HG02623 (cell line): ENCODE measurements at regions not wholly inside any gene's neighbourhood (a gene's known extent, or its start where the extent isn't known, plus 50 kb on each side); places are given as distances from the start of the nearest gene placed in this dataset.

Experiments
- ATAC-seq: cut with Tn5 transposase; IDR thresholded peaks from one replicate; pipeline ENCODE4 v1.9.1; 2021; ENCODE audit warnings: moderate library complexity; ENCODE audit not compliant: unreplicated experiment

- no peak for ATAC-seq
Measured at GRCh38 chr6:84526631-84527030, 237.8 kb downstream of the TBX18 start.

DNA sequence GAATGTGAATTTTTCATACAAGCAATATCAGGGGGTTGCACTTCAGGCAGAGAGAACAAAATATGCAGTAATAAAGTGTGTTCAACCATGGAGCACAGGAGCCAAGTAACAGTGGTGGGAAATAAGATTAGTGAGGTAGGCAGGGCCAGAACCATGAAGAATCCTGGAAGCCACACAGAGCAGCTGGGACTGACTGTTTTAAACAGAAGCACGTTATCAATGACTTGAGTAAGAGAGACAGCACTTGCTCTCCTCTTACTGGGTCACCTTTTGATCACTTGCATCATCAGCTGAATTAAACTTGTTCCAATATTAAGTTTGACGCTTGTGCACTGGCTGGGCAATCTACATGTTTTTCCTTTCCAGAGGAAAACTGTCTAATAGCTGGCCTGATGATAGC lies 238.5 kb downstream of the TBX18 start:
- no peak for ATAC-seq

DNA sequence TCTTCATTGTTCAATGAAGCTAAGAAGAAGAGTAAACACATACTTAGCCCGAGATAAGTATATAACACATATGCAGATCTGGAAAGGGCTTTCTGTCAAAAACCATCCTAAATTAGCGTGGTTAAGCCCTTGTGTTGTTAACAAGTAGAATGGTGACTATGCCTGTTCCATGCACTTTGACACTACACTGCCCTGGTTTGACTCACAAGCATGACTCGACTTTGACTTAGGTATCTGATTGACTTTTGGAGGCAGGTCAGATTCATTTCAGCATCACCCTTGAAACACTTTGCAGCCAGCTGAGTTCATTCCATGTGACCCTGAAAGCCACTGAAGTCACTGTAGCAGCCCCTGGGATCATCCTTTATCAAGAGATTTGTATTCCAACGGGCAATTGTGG lies 239.8 kb downstream of the TBX18 start:
- ATAC-seq = no peak

- ATAC-seq = no peak
Measured at GRCh38 chr6:84522135-84522549, 242.3 kb downstream of the TBX18 start.

GRCh38 chr6:84521511-84521910 lies 242.9 kb downstream of the TBX18 start:
- ATAC-seq = no peak

DNA sequence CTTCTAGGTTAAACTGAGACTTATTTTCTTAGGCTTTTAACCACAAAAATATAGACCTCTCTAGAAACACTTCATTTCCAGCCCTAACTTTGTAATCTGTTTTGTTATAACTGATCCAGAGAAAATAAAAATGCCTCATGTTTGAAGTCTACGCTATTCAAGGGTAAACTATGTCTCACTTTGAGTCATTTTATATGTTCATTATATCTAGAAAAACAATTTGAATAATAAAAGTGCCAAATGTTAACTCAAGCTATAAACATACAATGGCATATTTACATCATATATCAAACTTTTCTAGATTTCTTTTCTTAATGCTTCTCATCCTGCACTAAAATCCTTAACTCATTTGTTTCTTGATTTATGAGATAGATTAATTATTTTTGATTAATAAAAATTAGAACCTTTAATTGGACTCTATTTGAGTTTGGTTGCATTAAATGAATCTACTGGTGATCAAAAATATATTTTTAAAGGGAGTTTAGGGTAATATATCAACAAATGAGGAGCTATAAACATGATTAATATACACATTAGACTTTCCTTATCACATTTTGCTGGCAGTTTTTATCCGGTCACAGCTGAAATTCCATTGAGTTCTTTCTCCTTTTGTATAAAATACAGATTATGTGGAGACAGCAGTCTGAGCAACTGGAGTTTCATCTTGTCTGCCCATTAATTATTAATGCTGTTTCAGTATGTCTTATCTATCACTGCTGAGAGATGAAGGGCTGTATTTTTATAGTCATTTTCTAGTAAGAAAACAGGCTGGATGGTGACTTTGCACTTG lies 246.5 kb downstream of the TBX18 start:
- no peak for ATAC-seq

DNA sequence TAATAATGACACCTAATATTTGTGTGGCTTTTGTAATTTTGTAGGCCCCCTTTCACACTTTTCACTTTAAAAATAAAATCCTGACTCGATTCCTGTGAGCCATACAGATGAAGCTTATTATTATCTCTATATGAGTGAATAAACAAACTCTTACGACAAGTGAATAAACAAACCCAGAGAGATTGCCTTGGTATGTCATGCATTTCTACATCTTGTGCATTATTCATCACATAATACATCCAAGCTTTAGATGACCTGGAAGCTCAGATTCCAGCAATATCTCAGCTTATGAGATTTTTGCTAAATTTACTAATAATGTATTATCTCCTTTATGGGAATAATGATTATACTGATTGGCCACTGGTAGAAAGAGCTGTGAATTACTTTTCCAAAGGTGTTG lies 248.2 kb downstream of the TBX18 start:
- ATAC-seq = no peak

GRCh38 chr6:84515067-84515466 lies 249.3 kb downstream of the TBX18 start:
- no peak for ATAC-seq

- ATAC-seq = no peak
Measured at GRCh38 chr6:84514089-84514971, 250.1 kb downstream of the TBX18 start.

- no peak for ATAC-seq
Measured at GRCh38 chr6:84512391-84512790, 252.0 kb downstream of the TBX18 start.

GRCh38 chr6:84511929-84512328 lies 252.5 kb downstream of the TBX18 start:
- no peak for ATAC-seq

DNA sequence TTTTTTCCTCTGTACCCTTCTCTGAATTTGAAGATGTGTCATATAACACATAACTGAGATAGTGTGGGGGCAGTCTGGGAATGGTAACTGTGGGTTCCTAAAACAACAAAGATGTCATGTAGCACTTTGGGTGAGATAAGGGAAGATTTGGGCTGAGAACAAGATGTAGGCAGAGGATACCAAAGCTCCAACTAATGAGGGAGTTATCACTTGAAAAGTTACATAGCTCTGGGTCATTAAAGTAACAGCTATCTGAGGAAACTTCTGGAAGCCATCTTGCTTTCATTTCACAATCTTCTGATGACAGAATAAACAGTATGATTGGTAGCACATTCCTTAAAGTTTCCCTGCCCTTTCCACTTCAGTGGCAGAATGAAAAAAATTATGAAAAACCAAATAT lies 255.4 kb downstream of the TBX18 start:
- no peak for ATAC-seq

DNA sequence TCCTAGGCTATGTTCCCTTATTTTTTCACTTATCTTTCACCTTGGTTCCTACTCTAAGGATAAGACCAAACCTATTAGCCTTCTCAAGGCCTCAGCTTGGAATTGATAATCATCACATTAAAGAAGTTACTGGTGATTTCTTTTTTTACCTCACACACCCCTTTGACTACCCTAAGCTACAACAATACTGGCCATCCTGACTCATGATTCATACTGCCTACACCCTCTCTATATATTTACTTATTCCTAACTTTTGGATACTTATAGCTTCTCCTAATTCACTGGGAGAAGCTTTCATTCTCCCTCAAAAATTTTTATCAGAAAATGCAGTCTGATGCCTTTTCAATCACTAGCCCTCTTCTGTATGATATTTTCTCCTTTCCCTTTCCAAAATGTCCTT lies 256.1 kb downstream of the TBX18 start:
- no peak for ATAC-seq

- ATAC-seq = no peak
Measured at GRCh38 chr6:84504025-84504424, 260.4 kb downstream of the TBX18 start.

DNA sequence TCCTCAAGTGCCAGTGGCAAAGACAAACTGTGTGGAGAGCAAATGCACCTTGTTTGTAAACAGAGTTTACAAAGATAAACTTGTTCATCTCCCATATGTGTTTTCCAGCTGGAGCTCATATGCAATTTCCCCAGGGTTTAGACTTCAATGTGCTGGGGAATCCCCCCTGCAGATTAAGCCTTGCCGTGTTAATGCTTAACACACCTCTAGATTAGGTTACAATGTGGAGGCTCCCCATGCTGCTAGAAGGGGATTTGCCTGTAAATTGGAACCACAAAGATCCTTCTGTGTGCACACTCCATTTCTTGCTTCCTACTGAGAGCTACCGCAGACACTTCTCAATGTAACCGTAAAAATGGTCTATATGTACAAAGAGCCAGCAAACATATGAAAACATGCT lies 263.1 kb downstream of the TBX18 start:
- no peak for ATAC-seq

- no peak for ATAC-seq
Measured at GRCh38 chr6:84500726-84501125, 263.7 kb downstream of the TBX18 start.

GRCh38 chr6:84498905-84499304 lies 265.5 kb downstream of the TBX18 start:
- ATAC-seq = no peak

- ATAC-seq = no peak
Measured at GRCh38 chr6:84492241-84493165, 265.1 kb upstream of the CEP162 start.

- ATAC-seq = no peak
Measured at GRCh38 chr6:84489598-84489997, 262.2 kb upstream of the CEP162 start.

- ATAC-seq = no peak
Measured at GRCh38 chr6:84486526-84486925, 259.1 kb upstream of the CEP162 start.

DNA sequence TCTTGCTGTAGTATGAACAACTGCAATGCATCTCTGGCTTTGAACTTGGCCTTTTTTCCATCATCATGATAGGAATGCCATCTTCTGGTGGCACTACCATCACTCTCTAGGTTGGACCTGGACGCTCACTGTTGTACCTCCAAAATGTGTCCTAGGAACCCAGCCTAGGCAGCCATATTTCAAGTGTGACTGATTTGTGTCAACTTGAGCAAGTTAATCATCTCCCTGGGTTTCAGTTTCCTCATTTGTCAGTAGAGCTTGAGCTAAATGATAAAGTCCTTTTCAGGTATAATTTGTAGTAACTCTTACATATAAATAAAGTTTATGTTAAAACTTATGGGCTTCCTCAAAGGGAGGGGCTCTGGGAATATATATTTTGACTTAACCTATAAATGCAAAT lies 241.7 kb upstream of the CEP162 start:
- ATAC-seq = no peak
